GM23338 (cell line): ENCODE measurements at regions not wholly inside any gene's neighbourhood (a gene's known extent, or its start where the extent isn't known, plus 50 kb on each side); places are given as distances from the start of the nearest gene placed in this dataset.

ENCODE experiments used
- ATAC-seq: fragments of 200-7000 bp; cut with Tn5 transposase; 3 replicates; pipeline ENCODE4 v1.9.1; 2020
- DNase-seq: peaks from one replicate; pipeline ENCODE4 v3.0.0-alpha.2; 2015; ENCODE audit warnings: low spot score
- H2AFZ ChIP-seq: fragments of 200-600 bp; sonication (generic); 2 replicates; pipeline ENCODE4 v1.8.0; 2016; ENCODE audit warnings: antibody characterized with exemption, mild to moderate bottlenecking, moderate library complexity
- H3F3A ChIP-seq: fragments of 200-600 bp; sonication (generic); replicated peaks from 2 replicates; pipeline ENCODE4 v1.8.0; 2017; ENCODE audit warnings: antibody characterized with exemption, mixed run types, low read depth
- H3K27ac ChIP-seq: fragments of 200-600 bp; sonication (generic); 2 replicates; pipeline ENCODE4 v1.6.1; 2016; ENCODE audit warnings: low read depth
- H3K27me3 ChIP-seq: fragments of 200-600 bp; sonication (generic); 2 replicates; pipeline ENCODE4 v1.8.0; 2016; ENCODE audit warnings: mild to moderate bottlenecking, mixed run types, moderate library complexity; ENCODE audit not compliant: insufficient read depth
- H3K36me3 ChIP-seq: fragments of 200-600 bp; sonication (generic); 2 replicates; pipeline ENCODE4 v1.8.0; 2016; ENCODE audit warnings: mild to moderate bottlenecking; ENCODE audit not compliant: insufficient read depth
- H3K4me1 ChIP-seq: fragments of 200-600 bp; sonication (generic); 2 replicates; pipeline ENCODE4 v1.8.0; 2016; ENCODE audit warnings: mild to moderate bottlenecking, moderate library complexity; ENCODE audit not compliant: insufficient read depth
- H3K4me2 ChIP-seq: fragments of 200-600 bp; sonication (generic); 2 replicates; pipeline ENCODE4 v1.7.1; 2017; ENCODE audit warnings: mixed run types
- H3K4me3 ChIP-seq: fragments of 200-600 bp; sonication (generic); 2 replicates; pipeline ENCODE4 v1.6.1; 2016; ENCODE audit warnings: mixed run types
- H3K79me2 ChIP-seq: fragments of 200-600 bp; sonication (generic); replicated peaks from 2 replicates; pipeline ENCODE4 v1.8.0; 2017; ENCODE audit warnings: mild to moderate bottlenecking; ENCODE audit not compliant: insufficient read depth
- H3K9me2 ChIP-seq: fragments of 200-600 bp; sonication (generic); 2 replicates; pipeline ENCODE4 v1.8.0; 2017; ENCODE audit not compliant: insufficient read depth
- H4K20me1 ChIP-seq: fragments of 200-600 bp; sonication (generic); replicated peaks from 2 replicates; pipeline ENCODE4 v1.8.0; 2017; ENCODE audit warnings: mild to moderate bottlenecking; ENCODE audit not compliant: insufficient read depth
- H3K27ac Mint-ChIP-seq: 2 replicates; pipeline ENCODE4 v1.8.0; 2020; ENCODE audit warnings: inconsistent platforms, mild to moderate bottlenecking, moderate library complexity, mixed read lengths
- H3K27me3 Mint-ChIP-seq: 3 replicates; pipeline ENCODE4 v1.8.0; 2022; ENCODE audit warnings: low read depth, mild to moderate bottlenecking, moderate library complexity, mixed read lengths, inconsistent platforms; ENCODE audit not compliant: insufficient read depth, poor library complexity
- H3K36me3 Mint-ChIP-seq: 3 replicates; pipeline ENCODE4 v1.8.0; 2021; ENCODE audit warnings: low read depth, mild to moderate bottlenecking, inconsistent platforms, moderate library complexity, mixed read lengths
- H3K4me1 Mint-ChIP-seq: 3 replicates; pipeline ENCODE4 v1.8.0; 2020; ENCODE audit warnings: mild to moderate bottlenecking, inconsistent platforms, mixed read lengths
- H3K4me3 Mint-ChIP-seq: 3 replicates; pipeline ENCODE4 v1.8.0; 2021; ENCODE audit warnings: moderate library complexity, mild to moderate bottlenecking, inconsistent platforms, mixed read lengths
- H3K9me3 Mint-ChIP-seq: 3 replicates; pipeline ENCODE4 v1.8.0; 2020; ENCODE audit warnings: moderate library complexity, mild to moderate bottlenecking, inconsistent platforms, mixed read lengths
- CREB1 ChIP-seq: fragments of 250-450 bp; sonication (Bioruptor Pico); IDR thresholded peaks from 2 replicates; pipeline ENCODE4 v1.5.0; 2020; ENCODE audit warnings: low read depth, mild to moderate bottlenecking, moderate library complexity
- CTCF ChIP-seq, 2 experiments: fragments of 200-600 bp in 1 of 2; sonication (generic) in 1 of 2; conservative IDR thresholded peaks; 2 replicates each; pipeline versions ENCODE4 v1.5.1 to v1.6.1; 2016 to 2017; ENCODE audit warnings: antibody characterized with exemption in 2 of 2, low read depth in 2 of 2, mild to moderate bottlenecking in 2 of 2, moderate library complexity in 1 of 2
- ETS1 ChIP-seq: IDR thresholded peaks from 2 replicates; pipeline ENCODE4 v1.6.1; 2016; ENCODE audit warnings: antibody characterized with exemption
- EZH2 ChIP-seq: fragments of 200-600 bp; sonication (generic); IDR thresholded peaks from one replicate; pipeline ENCODE4 v1.8.0; 2017; ENCODE audit warnings: antibody characterized with exemption, mild to moderate bottlenecking, low read depth; ENCODE audit not compliant: unreplicated experiment
- JUNB ChIP-seq: IDR thresholded peaks from one replicate; pipeline ENCODE4 v1.6.1; 2016; ENCODE audit warnings: antibody characterized with exemption; ENCODE audit not compliant: unreplicated experiment
- NANOG ChIP-seq: IDR thresholded peaks from 2 replicates; pipeline ENCODE4 v1.6.1; 2016; ENCODE audit warnings: antibody characterized with exemption, borderline replicate concordance
- POLR2AphosphoS5 ChIP-seq: IDR thresholded peaks from 2 replicates; pipeline ENCODE4 v1.6.1; 2016; ENCODE audit warnings: antibody characterized with exemption, low read depth
- REST ChIP-seq: IDR thresholded peaks from one replicate; pipeline ENCODE4 v1.6.1; 2018; ENCODE audit warnings: antibody characterized with exemption; ENCODE audit not compliant: unreplicated experiment
- STAT1 ChIP-seq: IDR thresholded peaks from one replicate; pipeline ENCODE4 v1.6.1; 2016; ENCODE audit warnings: antibody characterized with exemption; ENCODE audit not compliant: unreplicated experiment
- ZNF114 ChIP-seq: fragments of 250-450 bp; sonication (Bioruptor Pico); IDR thresholded peaks from 2 replicates; pipeline ENCODE4 v1.5.0; 2020; ENCODE audit warnings: mild to moderate bottlenecking, moderate library complexity
- ZNF331 ChIP-seq: fragments of 250-450 bp; sonication (Bioruptor Pico); IDR thresholded peaks from 2 replicates; pipeline ENCODE4 v1.5.0; 2020; ENCODE audit warnings: low read depth, mild to moderate bottlenecking, moderate library complexity
- ZNF462 ChIP-seq: fragments of 250-450 bp; sonication (Bioruptor Pico); IDR thresholded peaks from 2 replicates; pipeline ENCODE4 v1.5.0; 2020; ENCODE audit warnings: mild to moderate bottlenecking, moderate library complexity

- TF ChIP-seq CREB1 (CRISPR knock-in tag) (no peak), ETS1 (no peak), EZH2 (no peak), ZNF114 (CRISPR knock-in tag) (no peak), ZNF462 (CRISPR knock-in tag) (no peak), NANOG (no peak), ZNF331 (no peak), STAT1 (no peak), POLR2AphosphoS5 (no peak), JUNB (no peak), REST (no peak), CTCF (conservative IDR thresholded peaks at IDR 0.05; ENCODE audit: low read depth in 2 of 2) (no peak)
- Mint-ChIP-seq H3K36me3 (no peaks in the 10 kb centered on the region), H3K4me1 (peaks cover 29% of the 10 kb centered on the region), H3K4me3 (peak overlapping the region; percentile 46; the same call in 2 of the 3 replicates), H3K27ac (no peak overlapping the region), H3K9me3 (no peaks in the 10 kb centered on the region; the same call in 2 of the 3 replicates), H3K27me3 (peaks cover 20% of the 10 kb centered on the region)
- no peak overlapping the region for H3K27ac ChIP-seq
- no peaks in the 10 kb centered on the region for H3K9me2 ChIP-seq
- H4K20me1 ChIP-seq, result no peaks in the 10 kb centered on the region
- peaks cover 26% of the 10 kb centered on the region for H3K4me1 ChIP-seq
- DNase-seq (peak; percentile 64), ATAC-seq (peak; percentile 58)
- H3K4me3 ChIP-seq, result no peak overlapping the region
- H3K36me3 ChIP-seq, result no peaks in the 10 kb centered on the region
- H3F3A ChIP-seq, result no peaks in the 10 kb centered on the region
- H2AFZ ChIP-seq, result peak overlapping the region; percentile 58
- peak overlapping the region; percentile 90; the same call in 1 of the 2 replicates for H3K4me2 ChIP-seq
- peaks cover 32% of the 10 kb centered on the region for H3K27me3 ChIP-seq
- no peaks in the 10 kb centered on the region for H3K79me2 ChIP-seq
Observed at GRCh38 chr3:194205675-194206133, 69.8 kb downstream of the HES1 start.
